Superior temporal gyrus (tissue), 1 donor: ENCODE measurements at regions not wholly inside any gene's neighbourhood (a gene's known extent, or its start where the extent isn't known, plus 50 kb on each side); places are given as distances from the start of the nearest gene placed in this dataset.

ENCODE experiments used
- DNase-seq: peaks from one replicate; pipeline ENCODE4 v3.0.0-alpha.2; 2016; ENCODE audit errors: extremely low spot score

- no peak for DNase-seq
These were observed 54.5 kb downstream of the CLDN34 start for GRCh38 chrX:10021461-10022272.

- DNase-seq, result no peak
These were observed 55.0 kb downstream of the CLDN34 start for GRCh38 chrX:10022273-10022541.

GRCh38 chrX:10022580-10023245, 55.6 kb downstream of the CLDN34 start:
- DNase-seq, result no peak

- DNase-seq, result no peak
These were observed 56.7 kb downstream of the CLDN34 start for GRCh38 chrX:10023821-10024220.

GRCh38 chrX:10025742-10026493, 58.8 kb downstream of the CLDN34 start:
- DNase-seq, result no peak

- no peak for DNase-seq
These were observed 61.3 kb downstream of the CLDN34 start for GRCh38 chrX:10028283-10029104.

GRCh38 chrX:10030570-10030969, 63.4 kb downstream of the CLDN34 start:
- no peak for DNase-seq

- no peak for DNase-seq
These were observed 64.6 kb downstream of the CLDN34 start for GRCh38 chrX:10031746-10032145.

GRCh38 chrX:10032147-10032546, 65.0 kb downstream of the CLDN34 start:
- DNase-seq, result no peak

GRCh38 chrX:10033375-10034007, 66.3 kb downstream of the CLDN34 start:
- no peak for DNase-seq

GRCh38 chrX:10034740-10035260, 67.6 kb downstream of the CLDN34 start:
- DNase-seq, result no peak

GRCh38 chrX:10038585-10038984, 71.4 kb downstream of the CLDN34 start:
- no peak for DNase-seq

GRCh38 chrX:10039821-10040793, 72.9 kb downstream of the CLDN34 start:
- DNase-seq, result no peak

GRCh38 chrX:10040961-10041360, 73.8 kb downstream of the CLDN34 start:
- no peak for DNase-seq

- no peak for DNase-seq
These were observed 74.2 kb downstream of the CLDN34 start for GRCh38 chrX:10041383-10041782.

GRCh38 chrX:10042055-10042454, 74.9 kb downstream of the CLDN34 start:
- DNase-seq, result no peak

GRCh38 chrX:10043386-10043785, 76.2 kb downstream of the CLDN34 start:
- DNase-seq, result no peak

- DNase-seq, result no peak
These were observed 76.9 kb downstream of the CLDN34 start for GRCh38 chrX:10044021-10044420.

GRCh38 chrX:10045327-10046000, 78.3 kb downstream of the CLDN34 start:
- no peak for DNase-seq
